ENCODE measurements at regions not wholly inside any gene's neighbourhood (a gene's known extent, or its start where the extent isn't known, plus 50 kb on each side); places are given as distances from the start of the nearest gene placed in this dataset.

GRCh38 chr2:83015900-83016299, 1443.2 kb downstream of the SUCLG1 start:
- TF ChIP-seq CTCF (conservative IDR thresholded peaks at IDR 0.05; ENCODE audit: low read length) = no peak
- TF ChIP-seq EZH2phosphoT487 (IDR thresholded peaks at IDR 0.05; ENCODE audit: borderline replicate concordance) = no peak

Measured in Loucy (cell line).